Mucosa of descending colon (tissue), 3 donors: ENCODE measurements at regions not wholly inside any gene's neighbourhood (a gene's known extent, or its start where the extent isn't known, plus 50 kb on each side); places are given as distances from the start of the nearest gene placed in this dataset.

Experiments
- ATAC-seq: fragments of 200-7000 bp; cut with Tn5 transposase; one replicate; pipeline ENCODE4 v1.9.1; 2020; ENCODE audit warnings: mild to moderate bottlenecking, moderate library complexity
- DNase-seq, 3 donors: peaks; one replicate each; pipeline ENCODE4 v3.0.0-alpha.2; 2020
- H3K36me3 ChIP-seq: fragments of 200-600 bp; one replicate; pipeline ENCODE4 v1.8.0; 2021; ENCODE audit warnings: low read depth, mild to moderate bottlenecking
- H3K4me1 ChIP-seq: fragments of 200-600 bp; one replicate; pipeline ENCODE4 v1.8.0; 2021; ENCODE audit warnings: low read depth, mild to moderate bottlenecking
- H3K4me3 ChIP-seq: fragments of 200-600 bp; one replicate; pipeline ENCODE4 v1.8.0; 2021; ENCODE audit warnings: mild to moderate bottlenecking
- H3K9me3 ChIP-seq: fragments of 200-600 bp; one replicate; pipeline ENCODE4 v1.8.0; 2021; ENCODE audit warnings: mild to moderate bottlenecking
- CTCF ChIP-seq: fragments of 200-600 bp; IDR thresholded peaks from one replicate; pipeline ENCODE4 v1.8.0; 2022; ENCODE audit warnings: antibody characterized with exemption, mild to moderate bottlenecking
- intact Hi-C, 2 donors: fragments of 100-400 bp; cut with DNase I in 1 of 2; cut with micrococcal nuclease in 1 of 2; formaldehyde crosslinking; loops; one replicate each; pipeline versions ENCODE4 v1.11.0 to v1.11.1; 2022; cut with DNase I, micrococcal nuclease
- donor health status: DM: no; HTN: no; CAD: no; lungs with moderate emphysema.
- donor health status: DM: no; HTN: no; CAD: no.
- donor health status: DM: no; HTN: yes; CAD: no.

- H3K4me3 ChIP-seq: no peak overlapping the region
- intact Hi-C loops: no loop called here
- ATAC-seq (peak; percentile 97), DNase-seq (peak in 1 of 3 donors; percentile 38)
- H3K9me3 ChIP-seq: no peaks in the 10 kb centered on the region
- TF ChIP-seq CTCF: no peak
- H3K36me3 ChIP-seq: no peaks in the 10 kb centered on the region
- H3K4me1 ChIP-seq: no peaks in the 10 kb centered on the region
Observed at GRCh38 chr15:97576929-97577645, 383.4 kb upstream of the ARRDC4 start.

GRCh38 chr15:97585408-97585807 lies 375.1 kb upstream of the ARRDC4 start:
- no peak for DNase-seq
- no peak for ATAC-seq
- H3K36me3 ChIP-seq: no peaks in the 10 kb centered on the region
- intact Hi-C loops: no loop called here
- no peaks in the 10 kb centered on the region for H3K9me3 ChIP-seq
- no peak for TF ChIP-seq CTCF
- no peaks in the 10 kb centered on the region for H3K4me1 ChIP-seq
- H3K4me3 ChIP-seq: no peak overlapping the region

GRCh38 chr15:97592778-97593177 lies 367.7 kb upstream of the ARRDC4 start:
- ATAC-seq: no peak
- H3K36me3 ChIP-seq: no peaks in the 10 kb centered on the region
- intact Hi-C loops: no loop called here

GRCh38 chr15:97597801-97598200 lies 362.7 kb upstream of the ARRDC4 start:
- no peak overlapping the region for H3K4me3 ChIP-seq
- no peaks in the 10 kb centered on the region for H3K4me1 ChIP-seq
- DNase-seq (no peak), ATAC-seq (no peak)
- intact Hi-C loops: no loop called here
- no peaks in the 10 kb centered on the region for H3K36me3 ChIP-seq
- TF ChIP-seq CTCF: no peak
- no peaks in the 10 kb centered on the region for H3K9me3 ChIP-seq

More at GRCh38 chr15:97592778-97593177, 367.7 kb upstream of the ARRDC4 start:
- TF ChIP-seq CTCF: no peak
- Histone ChIP-seq H3K4me1 (no peaks in the 10 kb centered on the region), H3K4me3 (no peak overlapping the region), H3K9me3 (no peaks in the 10 kb centered on the region)
- no peak for DNase-seq

GRCh38 chr15:97598353-97598798 lies 362.1 kb upstream of the ARRDC4 start:
- no peak overlapping the region for H3K4me3 ChIP-seq
- intact Hi-C loops: no loop called here

More at GRCh38 chr15:97598353-97598798, 362.1 kb upstream of the ARRDC4 start:
- H3K4me1 ChIP-seq: no peaks in the 10 kb centered on the region
- DNase-seq (no peak), ATAC-seq (no peak)
- TF ChIP-seq CTCF: no peak
- H3K36me3 ChIP-seq: no peaks in the 10 kb centered on the region
- H3K9me3 ChIP-seq: no peaks in the 10 kb centered on the region
